SK-N-MC (cell line): ENCODE measurements at regions not wholly inside any gene's neighbourhood (a gene's known extent, or its start where the extent isn't known, plus 50 kb on each side); places are given as distances from the start of the nearest gene placed in this dataset.
"Not testable (repeated sequence)": the region's sequence is repeated elsewhere in the genome, so short reads cannot be mapped to it uniquely, and the experiment has no call there.

ENCODE experiments used
- DNase-seq: peaks from one replicate; pipeline ENCODE4 v3.0.0-alpha.2; 2011; ENCODE audit warnings: low read depth, low spot score
- H3K27ac ChIP-seq: fragments of 200-600 bp; sonication (generic); 2 replicates; pipeline ENCODE4 v1.5.1; 2016; ENCODE audit warnings: mixed run types
- H3K36me3 ChIP-seq: fragments of 200-600 bp; sonication (generic); 2 replicates; pipeline ENCODE4 v1.6.1; 2017; ENCODE audit warnings: antibody characterized with exemption, low read length, mixed read lengths; ENCODE audit not compliant: insufficient read depth
- H3K4me3 ChIP-seq: fragments of 200-600 bp; sonication (generic); 2 replicates; pipeline ENCODE4 v1.5.1; 2016
- H3K9ac ChIP-seq: fragments of 200-600 bp; sonication (generic); 2 replicates; pipeline ENCODE4 v1.8.0; 2017; ENCODE audit warnings: mixed run types, mixed read lengths; ENCODE audit not compliant: insufficient read length
- H3K9me3 ChIP-seq: fragments of 200-600 bp; sonication (generic); 2 replicates; pipeline ENCODE4 v1.6.1; 2017; ENCODE audit warnings: low read depth, mild to moderate bottlenecking, antibody characterized with exemption, low read length, moderate library complexity, mixed read lengths
- EZH2 ChIP-seq: fragments of 200-600 bp; sonication (generic); IDR thresholded peaks from one replicate; pipeline ENCODE4 v1.6.1; 2017; ENCODE audit warnings: antibody characterized with exemption
- FOXP2 ChIP-seq: optimal IDR thresholded peaks from 2 replicates; pipeline ENCODE3; 2011; ENCODE audit warnings: mild to moderate bottlenecking, moderate library complexity; ENCODE audit not compliant: insufficient read depth; ENCODE audit errors: extremely low read length, control extremely low read depth
- POLR2AphosphoS5 ChIP-seq: IDR thresholded peaks from 2 replicates; pipeline ENCODE4 v1.6.1; 2012; ENCODE audit warnings: mild to moderate bottlenecking, low read depth, low read length, borderline replicate concordance

- Histone ChIP-seq H3K9ac (no peak overlapping the region), H3K4me3 (no peak overlapping the region), H3K27ac (no peak overlapping the region), H3K36me3 (no peaks in the 10 kb centered on the region), H3K9me3 (no peaks in the 10 kb centered on the region)
- TF ChIP-seq EZH2 = no peak
- no peak for DNase-seq
Measured at GRCh38 chr21:34274001-34274400, 89.8 kb upstream of the KCNE2 start.

GRCh38 chr21:34276711-34277425 lies 86.9 kb upstream of the KCNE2 start:
- no peaks in the 10 kb centered on the region for H3K36me3 ChIP-seq
- H3K4me3 ChIP-seq = no peak overlapping the region
- no peaks in the 10 kb centered on the region for H3K9me3 ChIP-seq
- no peak overlapping the region for H3K9ac ChIP-seq
- DNase-seq = no peak
- H3K27ac ChIP-seq = no peak overlapping the region
- TF ChIP-seq FOXP2 (no peak), EZH2 (no peak), POLR2AphosphoS5 (no peak)

DNA sequence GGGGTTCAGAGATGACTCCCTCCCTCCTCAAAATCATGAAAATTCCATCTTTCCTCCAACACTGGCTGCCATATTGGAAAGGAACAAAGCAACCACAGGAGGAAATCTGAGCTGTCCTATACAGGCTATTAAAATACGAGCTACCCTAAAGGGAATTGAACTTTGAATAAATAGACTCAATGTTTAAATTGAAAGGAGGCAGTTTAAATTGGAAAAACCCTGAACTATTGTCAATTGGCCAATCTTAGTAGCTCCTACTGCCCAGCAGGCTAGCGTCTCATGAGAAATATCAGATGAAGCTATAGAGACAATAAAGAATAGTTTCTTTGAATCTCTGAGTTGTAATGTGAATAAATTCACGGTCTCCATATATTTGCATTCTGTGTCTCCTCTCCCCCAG lies 85.4 kb upstream of the KCNE2 start:
- TF ChIP-seq EZH2 (no peak), FOXP2 (no peak), POLR2AphosphoS5 (no peak)
- DNase-seq = no peak
- no peak overlapping the region for H3K9ac ChIP-seq
- H3K4me3 ChIP-seq = no peak overlapping the region
- no peak overlapping the region for H3K27ac ChIP-seq
- no peaks in the 10 kb centered on the region for H3K36me3 ChIP-seq
- no peaks in the 10 kb centered on the region for H3K9me3 ChIP-seq

GRCh38 chr21:34279285-34279684 lies 84.5 kb upstream of the KCNE2 start:
- Histone ChIP-seq H3K9me3 (no peaks in the 10 kb centered on the region), H3K36me3 (no peaks in the 10 kb centered on the region), H3K4me3 (no peak overlapping the region), H3K27ac (no peak overlapping the region), H3K9ac (no peak overlapping the region)
- TF ChIP-seq EZH2 (no peak), POLR2AphosphoS5 (no peak), FOXP2 (no peak)
- DNase-seq = no peak

- no peak for DNase-seq
- Histone ChIP-seq H3K9me3 (no peaks in the 10 kb centered on the region), H3K9ac (no peak overlapping the region)
Measured at GRCh38 chr21:34279883-34280282, 83.9 kb upstream of the KCNE2 start.

GRCh38 chr21:34280389-34280795 lies 83.4 kb upstream of the KCNE2 start:
- DNase-seq = no peak
- no peaks in the 10 kb centered on the region for H3K9me3 ChIP-seq
- H3K9ac ChIP-seq = no peak overlapping the region
- no peaks in the 10 kb centered on the region for H3K36me3 ChIP-seq
- H3K4me3 ChIP-seq = no peak overlapping the region
- no peak for TF ChIP-seq FOXP2
- no peak for TF ChIP-seq EZH2
- no peak for TF ChIP-seq POLR2AphosphoS5
- no peak overlapping the region for H3K27ac ChIP-seq

More at GRCh38 chr21:34279883-34280282, 83.9 kb upstream of the KCNE2 start:
- Histone ChIP-seq H3K4me3 (no peak overlapping the region), H3K36me3 (no peaks in the 10 kb centered on the region), H3K27ac (no peak overlapping the region)
- no peak for TF ChIP-seq FOXP2
- TF ChIP-seq EZH2 = no peak
- TF ChIP-seq POLR2AphosphoS5 = no peak

DNA sequence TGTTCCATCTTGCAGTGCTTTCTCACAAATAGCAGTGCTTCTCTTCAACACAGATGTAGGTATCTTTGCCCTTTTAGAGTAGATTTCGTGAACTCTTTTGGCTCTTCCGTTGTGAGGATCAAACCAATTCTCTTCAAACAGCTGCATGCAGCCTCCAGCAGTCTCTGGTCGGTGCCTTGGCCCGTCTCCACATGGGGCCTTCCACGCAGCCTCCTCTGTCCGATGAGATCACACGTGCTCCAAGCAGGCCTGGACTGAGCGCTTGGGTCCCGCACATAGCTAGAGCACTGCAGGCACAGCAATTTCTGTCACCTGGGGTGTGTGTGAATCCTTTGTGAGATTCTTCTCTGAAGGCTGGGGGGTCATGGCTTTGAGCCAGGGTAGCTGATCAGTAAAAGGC lies 82.8 kb upstream of the KCNE2 start:
- no peaks in the 10 kb centered on the region for H3K36me3 ChIP-seq
- H3K9ac ChIP-seq = no peak overlapping the region
- H3K9me3 ChIP-seq = no peaks in the 10 kb centered on the region
- H3K4me3 ChIP-seq = no peak overlapping the region
- H3K27ac ChIP-seq = no peak overlapping the region
- no peak for DNase-seq
- no peak for TF ChIP-seq FOXP2
- TF ChIP-seq POLR2AphosphoS5 = no peak
- TF ChIP-seq EZH2 = no peak

DNA sequence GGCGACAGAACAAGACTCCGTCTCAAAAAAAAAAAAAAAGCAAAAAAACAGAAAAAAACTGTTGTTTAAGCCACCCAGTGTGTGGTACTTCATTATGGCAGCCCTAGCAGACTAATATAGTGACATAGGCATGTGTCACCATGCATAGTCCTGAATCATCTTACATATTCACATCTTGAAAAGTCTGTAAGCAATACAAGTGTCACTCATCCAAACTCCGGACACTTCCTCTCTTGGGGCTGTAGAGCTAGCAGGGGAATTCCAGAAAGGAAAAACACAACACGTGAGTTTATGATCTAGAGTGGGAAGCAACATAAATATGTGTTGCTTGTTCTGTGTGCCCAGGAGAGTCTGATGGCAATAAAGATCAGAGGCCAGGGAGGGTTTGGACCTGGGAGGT lies 81.6 kb upstream of the KCNE2 start:
- H3K9ac ChIP-seq = no peak overlapping the region
- no peak for DNase-seq
- no peak overlapping the region for H3K4me3 ChIP-seq

DNA sequence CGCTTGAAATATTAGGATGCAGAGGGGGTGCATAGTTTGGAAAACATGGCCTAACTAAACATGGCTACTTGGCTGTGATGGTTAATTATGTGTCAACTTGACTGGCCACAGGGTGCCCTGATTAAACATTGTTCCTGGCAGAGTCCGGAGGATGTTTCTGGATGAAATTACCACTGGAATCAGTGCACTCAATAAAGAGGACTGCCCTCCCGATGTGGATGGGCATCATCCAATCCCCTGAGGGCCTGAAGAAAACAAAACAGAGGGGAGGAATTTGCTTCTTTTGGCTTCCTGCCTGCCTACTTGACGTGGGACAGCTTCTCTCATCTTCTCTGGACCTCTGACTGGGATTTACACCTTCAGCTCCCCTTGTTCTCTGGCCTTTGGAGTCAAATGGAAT lies 79.1 kb upstream of the KCNE2 start:
- Histone ChIP-seq H3K9ac (no peak overlapping the region), H3K4me3 (no peak overlapping the region), H3K27ac (no peak overlapping the region), H3K9me3 (no peaks in the 10 kb centered on the region), H3K36me3 (no peaks in the 10 kb centered on the region)
- TF ChIP-seq POLR2AphosphoS5 (no peak), EZH2 (no peak), FOXP2 (no peak)
- DNase-seq = no peak

More for the DNA sequence above, 81.6 kb upstream of the KCNE2 start:
- no peaks in the 10 kb centered on the region for H3K9me3 ChIP-seq
- no peak overlapping the region for H3K27ac ChIP-seq
- TF ChIP-seq POLR2AphosphoS5 = no peak
- H3K36me3 ChIP-seq = no peaks in the 10 kb centered on the region

GRCh38 chr21:34288042-34288441 lies 75.8 kb upstream of the KCNE2 start:
- not testable (repeated sequence) for DNase-seq, H3K4me3 ChIP-seq, H3K36me3 ChIP-seq, H3K9me3 ChIP-seq, H3K9ac ChIP-seq, H3K27ac ChIP-seq
